ENCODE measurements at regions not wholly inside any gene's neighbourhood (a gene's known extent, or its start where the extent isn't known, plus 50 kb on each side); places are given as distances from the start of the nearest gene placed in this dataset.
"Not testable (repeated sequence)": the region's sequence is repeated elsewhere in the genome, so short reads cannot be mapped to it uniquely, and the experiment has no call there.

DNA sequence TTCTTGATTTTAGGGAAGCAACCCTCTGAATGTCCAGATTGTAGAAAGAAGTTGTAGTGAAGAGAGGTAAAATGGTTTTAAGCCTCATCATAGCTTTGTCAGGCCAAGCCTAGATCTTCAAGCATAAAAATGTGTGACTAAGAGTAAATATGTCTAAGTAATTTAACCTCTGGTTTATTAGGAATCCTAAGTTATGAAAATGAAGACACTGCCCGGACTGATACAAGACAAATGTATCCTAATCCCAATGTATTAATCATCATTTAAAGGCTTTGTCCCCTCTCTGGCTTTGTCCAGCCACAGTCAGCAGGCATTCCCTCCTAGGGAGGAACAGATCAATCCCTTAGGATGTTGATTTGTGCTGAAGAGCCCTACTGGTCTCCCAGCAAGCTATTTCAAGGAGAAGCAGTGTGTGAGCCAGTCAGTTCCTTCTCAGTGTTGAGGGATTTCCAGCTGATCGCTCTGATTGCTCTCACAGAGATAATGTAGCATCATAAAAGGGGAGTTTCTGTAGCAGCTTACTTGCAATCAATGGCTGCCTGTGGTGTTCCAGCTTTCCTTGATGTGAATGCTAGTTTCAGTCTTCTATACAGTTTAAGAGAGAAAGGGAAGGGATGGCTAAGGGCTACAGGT, 796.1 kb downstream of the EPHA4 start:
- no peak for TF ChIP-seq CTCF (IDR thresholded peaks at IDR 0.05; ENCODE audit: unreplicated experiment)
- Mint-ChIP-seq H3K4me3 (ENCODE audit: low read depth) (no peak overlapping the region), H3K27ac (no peak overlapping the region), H3K4me1 (ENCODE audit: low read depth) (no peaks in the 10 kb centered on the region), H3K36me3 (ENCODE audit: insufficient read depth) (no peaks in the 10 kb centered on the region), H3K27me3 (peaks cover 17% of the 10 kb centered on the region), H3K9me3 (ENCODE audit: low read depth) (peaks cover 4% of the 10 kb centered on the region)
- DNase-seq (ENCODE audit: low spot score, unreplicated experiment), result no peak

- H3K27ac Mint-ChIP-seq; H3K4me3 Mint-ChIP-seq (ENCODE audit: low read depth); H3K4me1 Mint-ChIP-seq (ENCODE audit: low read depth); H3K9me3 Mint-ChIP-seq (ENCODE audit: low read depth); H3K36me3 Mint-ChIP-seq (ENCODE audit: insufficient read depth); DNase-seq (ENCODE audit: low spot score, unreplicated experiment): not testable (repeated sequence)
- peaks cover 17% of the 10 kb centered on the region for H3K27me3 Mint-ChIP-seq
Measured at GRCh38 chr2:220779076-220779475, 793.0 kb downstream of the EPHA4 start.

DNA sequence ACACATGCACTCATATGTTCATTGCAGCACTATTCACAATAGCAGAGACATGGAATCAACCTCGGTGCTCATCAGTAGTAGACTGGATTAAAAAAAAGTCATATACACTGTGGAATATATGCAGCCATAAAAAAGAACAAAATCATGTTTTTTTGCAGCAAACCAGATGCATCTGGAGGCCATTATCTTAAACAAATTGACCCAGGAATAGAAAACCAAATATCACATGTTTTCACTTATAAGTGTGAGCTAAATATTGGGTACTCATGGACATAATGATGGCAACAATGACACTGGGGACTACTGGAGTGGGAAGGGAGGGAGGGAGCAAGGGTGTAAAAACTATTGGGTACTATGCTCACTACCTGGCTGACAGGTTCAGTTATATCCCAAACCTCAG, 792.6 kb downstream of the EPHA4 start:
- no peaks in the 10 kb centered on the region for H3K36me3 Mint-ChIP-seq (ENCODE audit: insufficient read depth)

DNA sequence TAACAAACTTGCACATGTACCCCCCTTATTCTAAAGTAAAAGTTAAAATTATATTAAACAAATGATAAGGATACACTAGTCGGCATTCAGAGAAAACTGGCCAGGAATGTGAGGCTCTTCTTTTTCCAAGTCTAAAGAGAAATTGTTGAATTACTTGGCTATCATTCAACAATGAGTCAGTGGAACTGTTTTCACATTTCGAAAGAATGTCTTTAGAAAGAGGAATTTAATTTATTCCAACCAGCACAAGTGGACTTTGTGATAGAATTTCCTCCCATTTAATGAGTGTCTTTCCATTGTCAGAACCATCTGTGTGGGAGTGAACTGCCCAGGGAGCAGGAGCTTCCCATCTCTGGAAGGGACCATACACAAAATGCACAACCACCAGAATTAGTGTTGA, 792.2 kb downstream of the EPHA4 start:
- H3K4me1 Mint-ChIP-seq (ENCODE audit: low read depth), result no peaks in the 10 kb centered on the region
- H3K27ac Mint-ChIP-seq, result no peak overlapping the region
- H3K27me3 Mint-ChIP-seq, result peaks cover 17% of the 10 kb centered on the region

More for the DNA sequence above, 792.6 kb downstream of the EPHA4 start:
- no peak for DNase-seq (ENCODE audit: low spot score, unreplicated experiment)
- Mint-ChIP-seq H3K27ac (no peak overlapping the region), H3K4me3 (ENCODE audit: low read depth) (no peak overlapping the region), H3K27me3 (peaks cover 17% of the 10 kb centered on the region), H3K9me3 (ENCODE audit: low read depth) (peaks cover 4% of the 10 kb centered on the region), H3K4me1 (ENCODE audit: low read depth) (no peaks in the 10 kb centered on the region)
- TF ChIP-seq CTCF (IDR thresholded peaks at IDR 0.05; ENCODE audit: unreplicated experiment), result no peak

DNA sequence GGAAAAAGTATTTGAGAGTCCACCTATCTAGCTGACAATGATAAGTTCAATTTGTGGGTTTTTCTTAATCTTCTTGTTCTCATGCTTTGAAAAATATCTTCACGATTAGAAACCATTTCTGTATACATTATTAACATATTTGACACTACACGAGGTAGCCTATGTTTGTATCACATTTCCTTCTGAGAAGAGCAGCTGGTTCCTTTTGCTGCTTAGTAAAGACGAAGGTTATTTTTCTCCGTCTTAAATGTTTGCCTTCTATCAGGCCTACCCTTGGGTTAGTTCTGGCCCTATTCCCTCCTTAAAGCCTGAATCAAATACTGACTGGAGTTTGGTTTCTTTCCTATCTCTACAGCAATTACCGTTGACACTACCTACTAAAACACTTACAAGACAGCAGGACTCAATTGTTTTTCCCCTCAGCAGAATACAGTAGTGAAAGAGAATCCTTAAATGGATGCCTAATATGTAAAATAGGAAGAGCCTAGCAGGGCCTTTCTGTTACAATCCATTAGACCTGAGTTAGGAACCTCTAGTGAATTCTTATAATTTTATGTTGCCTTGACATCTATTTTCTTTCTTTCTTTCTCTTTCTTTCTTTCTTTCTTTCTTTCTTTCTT, 790.4 kb downstream of the EPHA4 start:
- no peak for TF ChIP-seq CTCF (IDR thresholded peaks at IDR 0.05; ENCODE audit: unreplicated experiment)
- no peak for DNase-seq (ENCODE audit: low spot score, unreplicated experiment)
- peaks cover 4% of the 10 kb centered on the region for H3K9me3 Mint-ChIP-seq (ENCODE audit: low read depth)
- H3K4me3 Mint-ChIP-seq (ENCODE audit: low read depth), result no peak overlapping the region
- H3K36me3 Mint-ChIP-seq (ENCODE audit: insufficient read depth), result no peaks in the 10 kb centered on the region
- H3K4me1 Mint-ChIP-seq (ENCODE audit: low read depth), result no peaks in the 10 kb centered on the region
- no peak overlapping the region for H3K27ac Mint-ChIP-seq
- H3K27me3 Mint-ChIP-seq, result peaks cover 11% of the 10 kb centered on the region

More for the DNA sequence above, 792.2 kb downstream of the EPHA4 start:
- Mint-ChIP-seq H3K36me3 (ENCODE audit: insufficient read depth) (no peaks in the 10 kb centered on the region), H3K9me3 (ENCODE audit: low read depth) (peaks cover 4% of the 10 kb centered on the region), H3K4me3 (ENCODE audit: low read depth) (no peak overlapping the region)
- TF ChIP-seq CTCF (IDR thresholded peaks at IDR 0.05; ENCODE audit: unreplicated experiment), result no peak
- no peak for DNase-seq (ENCODE audit: low spot score, unreplicated experiment)

DNA sequence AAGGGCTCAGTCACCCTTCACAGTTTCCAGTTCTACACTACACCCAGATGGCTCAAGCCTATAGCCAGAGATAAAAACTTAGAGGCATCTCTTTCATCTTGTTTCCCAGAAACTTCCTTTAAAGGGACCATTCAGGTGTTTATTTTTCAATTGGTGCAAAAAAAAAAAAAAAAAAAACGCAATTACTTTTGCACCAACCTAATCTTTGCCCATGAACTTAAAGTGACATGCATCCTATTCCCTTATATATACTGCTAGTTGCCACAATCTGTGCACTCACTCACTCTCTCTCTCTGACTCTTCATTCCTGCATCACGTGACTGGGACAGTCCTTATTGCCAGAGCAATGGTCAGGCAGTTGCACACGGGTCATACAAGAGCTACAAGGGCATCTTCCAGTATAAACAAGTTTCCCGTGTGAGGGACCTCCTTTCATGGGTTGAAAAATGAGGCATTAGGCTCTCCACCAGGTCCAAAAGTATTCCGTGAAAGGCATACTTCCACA, 789.4 kb downstream of the EPHA4 start:
- Mint-ChIP-seq H3K27ac (no peak overlapping the region), H3K27me3 (peaks cover 6% of the 10 kb centered on the region), H3K9me3 (ENCODE audit: low read depth) (peaks cover 4% of the 10 kb centered on the region), H3K4me3 (ENCODE audit: low read depth) (no peak overlapping the region), H3K4me1 (ENCODE audit: low read depth) (no peaks in the 10 kb centered on the region), H3K36me3 (ENCODE audit: insufficient read depth) (no peaks in the 10 kb centered on the region)
- no peak for TF ChIP-seq CTCF (IDR thresholded peaks at IDR 0.05; ENCODE audit: unreplicated experiment)
- no peak for DNase-seq (ENCODE audit: low spot score, unreplicated experiment)
